Urinary bladder (tissue), 3 donors: ENCODE measurements at regions not wholly inside any gene's neighbourhood (a gene's known extent, or its start where the extent isn't known, plus 50 kb on each side); places are given as distances from the start of the nearest gene placed in this dataset.

Experiments used
- DNase-seq: peaks from one replicate; pipeline ENCODE4 v3.0.0-alpha.2; 2015; ENCODE audit errors: extremely low spot score
- H3K27ac ChIP-seq: one replicate; pipeline ENCODE4 v1.5.1; 2013; ENCODE audit warnings: low read depth, mild to moderate bottlenecking, moderate library complexity
- H3K36me3 ChIP-seq: one replicate; pipeline ENCODE4 v1.6.1; 2013; ENCODE audit warnings: mild to moderate bottlenecking, moderate library complexity; ENCODE audit not compliant: insufficient read depth
- H3K4me1 ChIP-seq: one replicate; pipeline ENCODE4 v1.6.1; 2013; ENCODE audit warnings: mild to moderate bottlenecking, moderate library complexity; ENCODE audit not compliant: insufficient read depth
- H3K4me3 ChIP-seq: one replicate; pipeline ENCODE4 v1.5.1; 2013; ENCODE audit warnings: low read depth, low read length
- WGBS: extraction: QIAGEN DNeasy Blood & Tissue Kit; methylation state at CpG from one replicate; pipeline ENCODE4 v1.1.7; 2013; 5-methylcytosine and 5-hydroxymethylcytosine counted together
- donor health status: healthy with polysubstance abuse.
- donor health status: healthy.

GRCh38 chr2:33791625-33792024 lies 192.5 kb upstream of the FAM98A start:
- no peaks in the 10 kb centered on the region for H3K36me3 ChIP-seq
- no peaks in the 10 kb centered on the region for H3K4me1 ChIP-seq
- 86% methylated on average over 3 of the region's 3 CpGs for WGBS
- no peak overlapping the region for H3K4me3 ChIP-seq
- no peak for DNase-seq
- H3K27ac ChIP-seq = no peak overlapping the region

DNA sequence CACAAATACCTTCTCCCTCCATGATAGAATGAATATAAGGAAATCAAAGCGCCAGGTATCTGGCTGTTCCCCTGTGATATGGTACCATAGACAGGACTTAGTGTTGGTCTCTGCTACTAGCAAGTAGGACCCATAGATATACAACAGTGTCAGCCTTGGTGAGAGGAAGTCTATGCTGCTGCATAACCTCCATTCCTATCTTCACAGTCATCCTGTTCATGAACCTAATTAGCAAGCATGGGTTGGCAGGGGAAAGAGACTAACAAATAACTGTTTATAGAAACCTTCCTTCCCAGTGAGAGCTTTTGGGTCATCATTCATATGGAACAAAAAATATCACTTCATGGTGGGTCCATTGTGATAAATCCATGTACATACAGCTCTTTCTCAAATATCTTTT lies 188.9 kb upstream of the FAM98A start:
- 56% methylated on average over 1 of the region's 1 CpG for WGBS
- Histone ChIP-seq H3K4me3 (no peak overlapping the region), H3K27ac (no peak overlapping the region), H3K36me3 (no peaks in the 10 kb centered on the region), H3K4me1 (no peaks in the 10 kb centered on the region)
- no peak for DNase-seq

DNA sequence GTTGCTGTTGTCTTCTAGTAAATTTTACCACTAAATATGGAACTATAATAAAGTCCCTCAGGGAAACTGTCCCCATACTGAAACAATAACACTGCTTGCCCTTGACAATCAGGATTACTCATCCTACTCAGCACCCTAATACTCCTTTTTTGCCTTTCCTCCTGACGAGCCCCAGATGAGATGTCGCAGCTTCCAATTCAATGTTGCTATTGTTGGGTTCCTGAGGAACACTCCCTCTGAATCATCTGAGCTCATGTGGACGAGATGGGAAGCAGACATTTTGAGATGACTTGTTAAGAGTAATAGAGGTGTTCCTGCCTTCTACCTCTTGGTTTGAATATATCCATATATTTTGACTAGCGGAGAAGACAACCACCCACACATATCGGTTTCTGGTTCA lies 187.8 kb upstream of the FAM98A start:
- WGBS = 89% methylated on average over 5 of the region's 5 CpGs
- Histone ChIP-seq H3K36me3 (no peaks in the 10 kb centered on the region), H3K27ac (no peak overlapping the region), H3K4me3 (no peak overlapping the region), H3K4me1 (no peaks in the 10 kb centered on the region)
- DNase-seq = no peak

- Histone ChIP-seq H3K4me3 (no peak overlapping the region), H3K27ac (no peak overlapping the region), H3K36me3 (no peaks in the 10 kb centered on the region), H3K4me1 (no peaks in the 10 kb centered on the region)
- WGBS = 80% methylated on average over 4 of the region's 4 CpGs
- no peak for DNase-seq
Observed at GRCh38 chr2:33785201-33786106, 186.4 kb upstream of the FAM98A start.

DNA sequence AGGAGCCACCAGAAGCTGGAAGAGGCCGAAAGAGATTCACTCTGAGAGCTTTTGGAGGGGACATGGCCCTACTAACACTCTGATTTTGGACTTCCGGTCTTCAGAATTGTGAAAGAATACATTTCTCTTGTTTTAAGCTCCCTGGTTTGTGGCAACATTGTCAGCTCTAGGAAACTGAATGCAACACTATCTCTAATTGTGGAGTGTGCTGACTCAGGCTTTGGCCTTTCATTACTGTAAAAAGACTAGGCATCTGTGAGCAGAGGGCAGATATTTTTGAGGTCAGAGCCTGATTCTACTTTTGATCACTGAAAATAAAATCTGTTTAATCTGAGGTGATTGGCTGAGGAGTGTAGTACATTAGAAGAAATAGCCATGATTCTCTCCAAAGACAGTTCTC lies 185.4 kb upstream of the FAM98A start:
- DNase-seq = no peak
- WGBS = 97% methylated on average over 2 of the region's 2 CpGs
- H3K4me3 ChIP-seq = no peak overlapping the region
- no peak overlapping the region for H3K27ac ChIP-seq
- no peaks in the 10 kb centered on the region for H3K36me3 ChIP-seq
- no peaks in the 10 kb centered on the region for H3K4me1 ChIP-seq

DNA sequence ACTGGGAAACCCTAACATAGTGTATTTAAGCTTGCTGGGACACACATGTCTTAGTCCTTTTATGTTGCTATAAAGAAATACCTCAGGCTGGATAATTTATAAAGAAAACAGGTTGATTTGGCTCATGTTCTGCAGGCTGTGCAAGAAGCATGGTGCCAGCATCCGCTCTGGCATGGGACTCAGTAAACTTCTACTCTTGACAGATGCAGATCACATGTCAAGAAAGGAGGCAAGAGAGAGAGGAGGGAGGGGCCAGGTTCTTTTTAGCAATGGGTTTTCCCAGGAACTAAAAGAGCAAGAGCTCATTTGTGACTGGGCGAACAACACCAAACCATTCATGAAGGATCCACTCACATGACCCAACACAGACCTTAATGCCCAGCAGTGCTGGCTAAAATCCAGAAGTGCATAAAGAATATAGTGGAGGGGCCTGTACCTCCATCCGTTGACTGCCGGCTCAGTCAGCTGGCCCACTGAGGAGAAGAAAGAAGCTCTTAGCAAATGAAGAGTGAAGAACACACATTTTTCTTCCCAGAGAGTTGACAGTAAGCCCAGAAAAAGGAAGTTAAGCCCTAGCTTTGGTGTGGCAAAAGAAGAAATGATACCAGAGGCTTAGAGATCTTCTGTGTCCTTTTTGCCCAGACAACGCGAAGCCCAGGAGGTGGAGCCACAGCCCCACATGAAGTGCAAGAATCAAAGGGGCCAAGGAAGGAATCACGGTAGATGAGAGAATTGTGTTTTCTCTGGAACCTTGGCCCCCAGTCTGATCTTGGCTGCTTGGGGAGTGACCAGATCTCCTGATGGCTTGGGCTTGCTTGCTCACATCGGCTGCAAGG lies 183.5 kb upstream of the FAM98A start:
- DNase-seq = no peak
- Histone ChIP-seq H3K4me1 (no peaks in the 10 kb centered on the region), H3K27ac (no peak overlapping the region), H3K36me3 (no peaks in the 10 kb centered on the region), H3K4me3 (no peak overlapping the region)
- WGBS = 74% methylated on average over 8 of the region's 8 CpGs

DNA sequence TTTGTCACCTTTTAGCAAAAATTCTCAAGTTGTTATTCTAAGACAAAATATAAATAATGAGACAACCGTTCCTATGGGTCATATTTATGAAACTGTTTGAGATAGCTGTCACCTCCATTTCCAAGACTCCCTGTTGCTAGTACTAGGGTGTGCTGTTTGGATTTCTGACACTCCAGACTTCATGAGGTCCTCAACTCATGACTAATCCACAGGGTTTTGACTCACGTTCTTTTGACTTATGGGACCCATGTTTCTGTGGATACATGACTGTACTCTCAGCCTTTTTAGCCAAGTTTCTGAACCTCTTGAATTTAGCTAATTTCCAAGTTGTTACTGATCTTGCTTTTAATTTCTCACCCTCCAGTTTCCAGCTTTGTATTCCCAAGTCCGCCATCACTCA lies 178.7 kb upstream of the FAM98A start:
- H3K27ac ChIP-seq = no peak overlapping the region
- DNase-seq = no peak
- no peaks in the 10 kb centered on the region for H3K4me1 ChIP-seq
- no peak overlapping the region for H3K4me3 ChIP-seq
- H3K36me3 ChIP-seq = no peaks in the 10 kb centered on the region
- WGBS = 83% methylated on average over 3 of the region's 3 CpGs

- no peaks in the 10 kb centered on the region for H3K36me3 ChIP-seq
- no peaks in the 10 kb centered on the region for H3K4me1 ChIP-seq
- H3K27ac ChIP-seq = no peak overlapping the region
- no peak for DNase-seq
- H3K4me3 ChIP-seq = no peak overlapping the region
- WGBS = 97% methylated on average over 21 of the region's 21 CpGs
Observed at GRCh38 chr2:33775306-33775705, 176.2 kb upstream of the FAM98A start.

DNA sequence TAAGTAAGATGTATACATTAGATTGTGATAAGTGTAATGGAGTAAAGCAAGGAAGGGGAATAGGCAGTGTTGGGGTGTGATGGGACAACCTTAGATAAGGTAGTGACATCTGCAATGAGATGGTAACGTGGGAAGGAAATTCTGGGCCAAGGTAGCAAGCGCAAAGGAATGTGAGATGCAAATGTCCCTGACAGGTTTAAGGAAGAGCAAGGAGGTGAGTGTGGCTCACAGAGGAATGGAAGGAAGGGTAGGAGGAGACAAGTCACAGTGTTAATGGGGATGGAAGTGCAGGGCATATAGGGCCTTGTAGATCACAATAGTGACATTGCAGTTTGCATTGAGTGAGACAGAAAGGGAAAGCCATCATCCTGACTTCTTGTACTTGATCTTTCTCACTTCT lies 170.9 kb upstream of the FAM98A start:
- no peaks in the 10 kb centered on the region for H3K4me1 ChIP-seq
- 68% methylated on average over 2 of the region's 2 CpGs for WGBS
- no peak overlapping the region for H3K27ac ChIP-seq
- H3K4me3 ChIP-seq = no peak overlapping the region
- no peak for DNase-seq
- no peaks in the 10 kb centered on the region for H3K36me3 ChIP-seq

GRCh38 chr2:33766175-33766574 lies 167.1 kb upstream of the FAM98A start:
- no peaks in the 10 kb centered on the region for H3K4me1 ChIP-seq

GRCh38 chr2:33765122-33765521 lies 166.0 kb upstream of the FAM98A start:
- no peak overlapping the region for H3K4me3 ChIP-seq
- 26% methylated on average over 2 of the region's 2 CpGs for WGBS
- no peak for DNase-seq

More at GRCh38 chr2:33766175-33766574, 167.1 kb upstream of the FAM98A start:
- no peak overlapping the region for H3K27ac ChIP-seq
- no peak overlapping the region for H3K4me3 ChIP-seq
- DNase-seq = no peak
- H3K36me3 ChIP-seq = no peaks in the 10 kb centered on the region
- WGBS = 50% methylated on average over 4 of the region's 4 CpGs

GRCh38 chr2:33764551-33764950 lies 165.5 kb upstream of the FAM98A start:
- WGBS = 80% methylated on average over 5 of the region's 5 CpGs
- Histone ChIP-seq H3K4me3 (no peak overlapping the region), H3K36me3 (no peaks in the 10 kb centered on the region), H3K27ac (no peak overlapping the region), H3K4me1 (no peaks in the 10 kb centered on the region)
- no peak for DNase-seq

More at GRCh38 chr2:33765122-33765521, 166.0 kb upstream of the FAM98A start:
- Histone ChIP-seq H3K4me1 (no peaks in the 10 kb centered on the region), H3K27ac (no peak overlapping the region), H3K36me3 (no peaks in the 10 kb centered on the region)

GRCh38 chr2:33763671-33764310 lies 164.7 kb upstream of the FAM98A start:
- Histone ChIP-seq H3K27ac (no peak overlapping the region), H3K4me3 (no peak overlapping the region), H3K36me3 (no peaks in the 10 kb centered on the region), H3K4me1 (no peaks in the 10 kb centered on the region)
- no peak for DNase-seq
- 85% methylated on average over 6 of the region's 6 CpGs for WGBS
